Activated naive CD8-positive, alpha-beta T cell treated with anti-CD3 and anti-CD28 coated beads for 36 hours (primary cell): ENCODE measurements at regions not wholly inside any gene's neighbourhood (a gene's known extent, or its start where the extent isn't known, plus 50 kb on each side); places are given as distances from the start of the nearest gene placed in this dataset.

Experiments
- DNase-seq: peaks from one replicate; pipeline ENCODE4 v3.0.0; 2021
- H3K27ac Mint-ChIP-seq: one replicate; pipeline ENCODE4 v1.8.0; 2022; ENCODE audit warnings: mild to moderate bottlenecking, moderate library complexity, mixed read lengths
- H3K27me3 Mint-ChIP-seq: one replicate; pipeline ENCODE4 v1.8.0; 2022; ENCODE audit warnings: mild to moderate bottlenecking, mixed read lengths
- H3K36me3 Mint-ChIP-seq: one replicate; pipeline ENCODE4 v1.8.0; 2021; ENCODE audit warnings: mild to moderate bottlenecking, mixed read lengths
- H3K4me1 Mint-ChIP-seq: one replicate; pipeline ENCODE4 v1.8.0; 2021; ENCODE audit warnings: mixed read lengths
- H3K4me3 Mint-ChIP-seq: one replicate; pipeline ENCODE4 v1.8.0; 2022; ENCODE audit warnings: mild to moderate bottlenecking, moderate library complexity, mixed read lengths
- H3K9me3 Mint-ChIP-seq: one replicate; pipeline ENCODE4 v1.8.0; 2022; ENCODE audit warnings: mixed read lengths

DNA sequence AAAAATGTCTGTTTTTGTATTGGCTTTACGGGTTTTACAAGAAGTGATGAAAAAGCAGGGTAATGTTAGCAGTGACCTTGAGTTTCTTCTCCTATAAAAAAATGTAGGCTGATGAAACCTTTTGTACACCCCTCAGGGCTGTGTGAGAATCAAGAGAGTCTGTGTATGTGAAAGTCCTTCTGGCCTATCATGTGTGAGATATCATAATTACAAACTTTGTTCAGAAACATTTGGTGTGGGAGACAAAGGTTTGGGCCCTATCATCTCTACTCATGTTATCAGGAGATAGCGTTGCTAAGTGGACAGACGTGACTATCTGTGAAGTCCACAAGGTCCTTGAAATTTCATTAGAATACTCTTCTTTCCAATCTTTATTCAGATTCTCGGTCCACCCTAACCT, 170.6 kb upstream of the HAND2 start:
- H3K4me1 Mint-ChIP-seq = no peaks in the 10 kb centered on the region
- H3K27ac Mint-ChIP-seq = no peak overlapping the region
- DNase-seq = no peak
- no peak overlapping the region for H3K4me3 Mint-ChIP-seq
- H3K36me3 Mint-ChIP-seq = no peaks in the 10 kb centered on the region
- no peaks in the 10 kb centered on the region for H3K9me3 Mint-ChIP-seq
- no peaks in the 10 kb centered on the region for H3K27me3 Mint-ChIP-seq

DNA sequence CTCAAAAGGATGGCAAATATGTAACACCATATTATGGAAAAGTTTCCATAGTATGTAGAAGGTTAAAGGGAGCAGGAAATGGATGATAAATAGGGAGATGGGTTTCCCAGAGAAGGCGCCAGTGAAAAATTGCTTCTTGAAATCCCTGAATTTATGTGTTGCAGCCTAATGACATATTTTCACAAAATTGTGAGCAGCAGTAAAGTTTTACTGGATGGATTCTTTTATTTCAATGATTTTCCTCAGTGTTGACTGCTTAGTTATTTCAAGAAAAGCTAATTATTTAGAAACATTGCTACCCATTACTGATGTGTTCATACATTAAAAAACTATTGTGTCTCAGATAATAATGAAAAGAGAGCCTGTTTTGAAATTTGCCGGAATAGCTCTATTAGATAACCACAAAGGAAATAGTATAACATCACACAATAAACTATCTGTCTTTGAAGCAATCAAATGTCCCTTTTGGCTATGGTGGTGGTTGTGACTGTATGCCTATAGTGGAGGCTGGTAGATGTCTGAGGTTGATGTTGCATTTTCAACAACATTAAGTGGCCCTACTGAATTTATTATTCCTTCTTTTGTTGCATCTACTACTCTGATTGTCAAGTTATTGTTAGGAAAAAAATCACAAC, 169.9 kb upstream of the HAND2 start:
- Mint-ChIP-seq H3K36me3 (no peaks in the 10 kb centered on the region), H3K4me3 (no peak overlapping the region), H3K4me1 (no peaks in the 10 kb centered on the region), H3K27me3 (no peaks in the 10 kb centered on the region), H3K9me3 (no peaks in the 10 kb centered on the region), H3K27ac (no peak overlapping the region)
- DNase-seq = no peak

DNA sequence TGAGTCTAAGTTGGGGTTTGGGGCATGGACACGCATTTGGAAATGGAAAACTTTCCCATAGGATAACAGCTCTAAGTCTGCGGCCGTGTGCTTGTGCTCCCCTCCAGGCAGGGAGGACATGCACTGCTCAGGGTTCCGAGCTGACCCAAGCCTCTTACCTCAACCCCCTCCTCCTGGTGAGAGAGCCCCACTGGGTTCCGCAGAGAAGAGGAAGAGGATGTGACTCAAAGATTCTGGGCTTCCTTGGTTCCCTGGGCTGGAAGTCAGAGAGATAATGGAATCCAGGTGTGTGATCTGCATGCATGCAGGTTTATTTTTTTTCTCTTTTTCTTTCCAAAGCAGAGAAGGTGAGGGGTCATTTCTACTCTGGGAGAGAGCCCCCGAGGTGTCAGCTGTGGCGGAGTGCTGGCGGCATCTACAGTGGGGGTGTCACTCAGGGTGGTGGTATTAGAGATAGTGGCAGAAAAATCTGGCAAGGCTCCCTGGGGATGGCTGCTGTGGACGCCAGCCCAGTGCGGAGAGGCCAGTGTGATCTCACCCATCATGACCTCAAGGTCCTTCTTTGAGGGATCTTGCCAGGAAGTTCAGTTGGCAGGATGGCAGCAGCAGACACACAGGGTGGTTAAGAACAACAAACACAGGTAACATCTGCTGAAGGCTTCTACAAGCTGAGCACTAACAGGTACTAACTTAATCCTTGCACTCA, 168.7 kb upstream of the HAND2 start:
- Mint-ChIP-seq H3K4me3 (no peak overlapping the region), H3K27ac (no peak overlapping the region), H3K27me3 (no peaks in the 10 kb centered on the region), H3K4me1 (no peaks in the 10 kb centered on the region), H3K9me3 (no peaks in the 10 kb centered on the region), H3K36me3 (no peaks in the 10 kb centered on the region)
- no peak for DNase-seq

DNA sequence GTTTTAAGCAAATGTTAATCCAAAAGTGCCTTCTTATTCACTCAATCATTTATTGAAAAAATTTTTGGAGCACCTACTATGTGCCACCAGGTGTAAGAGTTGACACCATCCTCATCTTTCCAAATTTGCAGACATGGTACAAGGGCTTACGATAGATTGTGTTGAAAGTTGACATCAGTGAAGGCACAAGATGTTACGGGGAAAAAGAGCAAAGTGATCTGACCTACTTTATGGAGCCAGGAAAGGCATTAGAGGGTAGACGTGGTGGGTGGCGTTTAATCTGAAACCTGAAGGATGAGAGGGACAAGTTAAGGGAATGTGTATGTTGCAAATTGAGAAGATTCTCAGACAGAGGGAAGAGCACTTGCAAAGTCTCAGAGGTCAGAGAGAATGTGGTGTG, 167.8 kb upstream of the HAND2 start:
- no peak for DNase-seq
- H3K4me3 Mint-ChIP-seq = no peak overlapping the region
- no peaks in the 10 kb centered on the region for H3K27me3 Mint-ChIP-seq
- H3K27ac Mint-ChIP-seq = no peak overlapping the region
- no peaks in the 10 kb centered on the region for H3K9me3 Mint-ChIP-seq
- H3K4me1 Mint-ChIP-seq = no peaks in the 10 kb centered on the region
- no peaks in the 10 kb centered on the region for H3K36me3 Mint-ChIP-seq

DNA sequence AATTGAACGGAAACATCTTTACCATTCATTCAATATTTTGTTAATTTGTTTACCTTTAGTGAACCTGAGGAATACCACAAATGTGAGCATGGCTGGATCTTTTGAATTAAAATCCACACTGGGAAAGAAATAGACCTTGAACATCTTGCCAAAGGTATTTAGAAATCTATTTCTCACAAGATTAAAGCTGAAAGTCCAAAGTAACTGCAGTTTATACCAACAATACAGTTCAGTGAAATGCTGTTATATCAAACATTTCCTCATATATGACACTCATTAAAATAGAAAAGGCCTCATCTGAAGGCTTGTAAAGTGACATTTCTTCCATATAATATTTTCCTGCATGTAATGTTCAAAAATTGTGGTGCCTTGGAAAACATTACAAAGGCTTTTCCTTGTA, 166.5 kb upstream of the HAND2 start:
- Mint-ChIP-seq H3K9me3 (no peaks in the 10 kb centered on the region), H3K27ac (no peak overlapping the region), H3K36me3 (no peaks in the 10 kb centered on the region), H3K4me3 (no peak overlapping the region), H3K27me3 (no peaks in the 10 kb centered on the region), H3K4me1 (no peaks in the 10 kb centered on the region)
- no peak for DNase-seq

DNA sequence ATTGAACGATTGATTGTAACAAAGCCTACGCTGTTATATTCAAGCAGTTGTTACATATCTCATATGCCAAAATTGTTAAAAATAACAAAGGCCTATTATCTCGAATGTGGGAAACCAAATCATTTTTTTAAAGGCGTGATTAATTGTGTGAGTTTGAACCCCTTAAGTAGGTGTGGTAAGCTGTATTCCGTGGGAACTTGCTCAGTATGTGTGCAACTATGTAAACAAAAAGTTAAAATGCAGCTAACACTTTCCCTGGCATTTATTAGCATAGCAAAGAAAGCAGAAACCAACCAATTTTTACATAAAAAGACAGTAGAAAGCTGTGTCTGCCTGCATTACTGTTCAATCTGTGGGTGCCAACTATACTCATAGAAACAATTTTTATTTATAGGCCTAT, 166.0 kb upstream of the HAND2 start:
- H3K36me3 Mint-ChIP-seq = no peaks in the 10 kb centered on the region
- H3K4me3 Mint-ChIP-seq = no peak overlapping the region
- no peak for DNase-seq
- no peak overlapping the region for H3K27ac Mint-ChIP-seq
- no peaks in the 10 kb centered on the region for H3K9me3 Mint-ChIP-seq
- H3K4me1 Mint-ChIP-seq = no peaks in the 10 kb centered on the region
- H3K27me3 Mint-ChIP-seq = no peaks in the 10 kb centered on the region

DNA sequence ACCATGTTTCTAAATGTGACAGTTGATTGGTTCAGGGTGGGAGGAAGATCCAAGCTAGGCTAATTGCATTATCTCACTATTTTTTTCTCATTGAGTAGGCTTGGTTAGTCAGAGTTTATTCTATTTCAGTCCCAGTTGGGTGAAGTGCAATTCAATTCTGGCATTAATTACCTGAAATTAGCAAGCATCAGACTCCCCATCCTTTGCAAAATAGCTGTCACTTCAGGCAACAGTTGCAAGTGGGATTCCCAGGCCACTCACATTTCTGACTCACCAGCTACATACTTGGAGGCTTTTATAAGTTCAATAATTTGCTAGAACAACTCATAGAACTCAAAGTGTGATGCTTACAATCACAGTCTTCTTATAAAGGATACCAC, 155.8 kb upstream of the HAND2 start:
- no peak overlapping the region for H3K27ac Mint-ChIP-seq
- no peak overlapping the region for H3K4me3 Mint-ChIP-seq
- H3K9me3 Mint-ChIP-seq = no peaks in the 10 kb centered on the region
- DNase-seq = no peak
- no peaks in the 10 kb centered on the region for H3K36me3 Mint-ChIP-seq
- H3K4me1 Mint-ChIP-seq = no peaks in the 10 kb centered on the region
- peaks cover 9% of the 10 kb centered on the region for H3K27me3 Mint-ChIP-seq

DNA sequence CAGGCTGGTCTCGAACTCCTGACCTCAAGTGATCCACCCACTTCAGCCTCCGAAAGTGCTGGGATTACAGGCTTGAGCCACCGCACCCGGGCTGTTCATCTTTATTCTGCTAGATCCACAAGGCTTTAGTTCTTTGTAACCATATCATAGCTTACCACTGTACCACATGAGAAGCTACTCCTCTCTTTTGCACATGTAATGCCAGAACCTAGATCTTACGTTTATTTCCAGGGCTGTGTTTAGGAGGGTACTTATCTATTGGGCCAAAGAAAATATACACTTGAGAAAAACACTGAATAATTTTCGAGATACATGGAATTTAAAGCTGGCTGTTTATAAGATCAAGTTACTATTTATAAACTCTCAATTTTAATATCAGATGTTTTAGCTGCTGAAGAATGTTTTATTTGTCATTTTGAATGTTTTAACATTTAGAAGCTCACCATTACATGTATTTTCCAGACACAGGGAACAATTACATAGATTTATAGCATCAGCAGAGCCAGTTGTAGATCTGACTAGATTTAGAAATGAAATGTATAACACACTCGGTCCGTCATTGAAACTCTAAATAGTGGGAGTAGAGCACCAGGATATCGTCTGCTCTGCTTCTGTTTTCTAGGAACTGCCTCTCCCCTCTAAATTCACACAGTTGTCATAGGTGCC, 155.3 kb upstream of the HAND2 start:
- H3K36me3 Mint-ChIP-seq = no peaks in the 10 kb centered on the region
- H3K9me3 Mint-ChIP-seq = no peaks in the 10 kb centered on the region
- no peak overlapping the region for H3K27ac Mint-ChIP-seq
- no peak overlapping the region for H3K4me3 Mint-ChIP-seq
- no peaks in the 10 kb centered on the region for H3K4me1 Mint-ChIP-seq
- DNase-seq = no peak
- peaks cover 9% of the 10 kb centered on the region for H3K27me3 Mint-ChIP-seq

DNA sequence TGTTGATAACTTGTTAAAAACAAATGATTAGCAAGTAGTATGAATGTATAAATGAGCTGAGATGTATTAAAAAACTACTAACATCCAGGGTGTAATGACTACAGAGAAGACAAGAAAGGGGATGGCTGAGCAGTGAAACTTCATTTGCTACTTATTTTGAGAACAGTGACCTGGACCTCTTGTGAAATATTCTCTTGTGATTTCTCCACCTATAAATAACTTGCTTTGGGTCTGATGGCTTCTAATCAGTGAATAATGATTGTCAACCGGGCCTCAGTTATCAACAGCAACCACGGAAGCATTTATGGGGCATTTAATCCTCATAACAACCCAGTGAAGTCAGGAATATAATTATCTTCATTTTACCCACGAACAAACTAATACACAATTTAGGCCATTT, 154.2 kb upstream of the HAND2 start:
- H3K36me3 Mint-ChIP-seq = no peaks in the 10 kb centered on the region
- no peaks in the 10 kb centered on the region for H3K9me3 Mint-ChIP-seq
- H3K4me3 Mint-ChIP-seq = no peak overlapping the region
- H3K4me1 Mint-ChIP-seq = no peaks in the 10 kb centered on the region
- DNase-seq = no peak
- no peak overlapping the region for H3K27ac Mint-ChIP-seq
- H3K27me3 Mint-ChIP-seq = peaks cover 9% of the 10 kb centered on the region

DNA sequence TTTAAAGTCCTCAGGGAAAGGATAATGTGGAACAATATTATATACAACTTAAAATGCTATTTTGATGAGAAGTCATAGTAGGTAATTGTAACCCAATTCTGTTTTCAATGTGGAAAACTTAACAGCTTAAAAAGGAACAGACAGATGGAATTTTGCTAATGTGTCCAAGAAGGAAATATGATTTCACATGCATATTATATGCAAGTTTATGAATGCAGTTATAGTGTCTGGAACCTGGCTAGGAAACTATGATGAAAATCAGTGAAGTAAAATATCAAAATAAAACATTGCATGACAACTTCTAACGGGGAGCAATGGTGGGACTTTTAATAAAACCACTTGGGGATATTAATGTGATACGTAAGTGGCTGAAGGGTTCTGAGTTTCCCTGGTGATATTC, 152.6 kb upstream of the HAND2 start:
- peaks cover 9% of the 10 kb centered on the region for H3K27me3 Mint-ChIP-seq
- no peaks in the 10 kb centered on the region for H3K36me3 Mint-ChIP-seq

DNA sequence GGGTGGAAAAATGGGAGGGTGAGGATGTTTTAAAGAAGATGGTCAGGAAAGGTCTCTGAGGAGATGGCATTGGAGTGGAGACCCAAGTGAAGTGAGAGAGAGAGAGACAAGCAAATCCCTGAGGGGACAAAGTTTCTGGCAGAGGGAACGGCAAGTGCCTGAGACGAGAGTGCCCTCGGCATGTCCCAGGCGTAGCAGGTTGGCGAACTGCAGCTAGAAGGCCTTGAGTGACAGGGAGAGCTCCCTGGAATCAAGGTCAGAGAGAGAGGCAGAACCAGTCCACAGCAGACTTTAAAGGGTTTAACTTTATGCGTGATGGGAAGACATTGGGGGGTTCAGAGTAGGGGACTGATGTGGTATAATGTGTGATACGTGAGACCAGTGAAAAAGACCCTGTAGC, 150.2 kb upstream of the HAND2 start:
- no peak for DNase-seq
- no peaks in the 10 kb centered on the region for H3K9me3 Mint-ChIP-seq
- no peaks in the 10 kb centered on the region for H3K36me3 Mint-ChIP-seq
- no peak overlapping the region for H3K27ac Mint-ChIP-seq
- H3K4me1 Mint-ChIP-seq = no peaks in the 10 kb centered on the region
- no peak overlapping the region for H3K4me3 Mint-ChIP-seq
- H3K27me3 Mint-ChIP-seq = peaks cover 7% of the 10 kb centered on the region

More for the DNA sequence above, 152.6 kb upstream of the HAND2 start:
- no peak overlapping the region for H3K27ac Mint-ChIP-seq
- no peaks in the 10 kb centered on the region for H3K4me1 Mint-ChIP-seq
- H3K4me3 Mint-ChIP-seq = no peak overlapping the region
- no peaks in the 10 kb centered on the region for H3K9me3 Mint-ChIP-seq
- no peak for DNase-seq

DNA sequence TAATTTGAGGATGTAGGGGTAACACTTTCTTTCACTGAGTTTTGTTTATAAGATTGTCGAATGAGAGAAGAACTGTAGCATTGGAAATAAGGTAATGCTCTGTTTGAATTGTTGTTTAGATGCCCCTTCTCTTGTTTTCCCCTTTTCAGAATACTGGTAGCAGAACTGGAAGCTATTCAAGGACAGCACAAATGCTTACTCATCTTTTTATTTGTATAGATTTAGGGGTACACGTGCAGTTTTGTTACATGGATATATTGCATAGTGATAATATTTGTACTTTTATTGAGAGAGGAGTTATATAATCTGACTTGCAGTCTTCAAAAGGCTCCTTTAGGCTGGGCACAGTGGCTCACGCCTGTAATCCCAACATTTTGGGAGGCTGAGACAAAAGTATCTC, 145.4 kb upstream of the HAND2 start:
- DNase-seq = no peak
- H3K27me3 Mint-ChIP-seq = no peaks in the 10 kb centered on the region
- H3K36me3 Mint-ChIP-seq = no peaks in the 10 kb centered on the region
- no peaks in the 10 kb centered on the region for H3K4me1 Mint-ChIP-seq
- no peaks in the 10 kb centered on the region for H3K9me3 Mint-ChIP-seq
- no peak overlapping the region for H3K4me3 Mint-ChIP-seq
- no peak overlapping the region for H3K27ac Mint-ChIP-seq

DNA sequence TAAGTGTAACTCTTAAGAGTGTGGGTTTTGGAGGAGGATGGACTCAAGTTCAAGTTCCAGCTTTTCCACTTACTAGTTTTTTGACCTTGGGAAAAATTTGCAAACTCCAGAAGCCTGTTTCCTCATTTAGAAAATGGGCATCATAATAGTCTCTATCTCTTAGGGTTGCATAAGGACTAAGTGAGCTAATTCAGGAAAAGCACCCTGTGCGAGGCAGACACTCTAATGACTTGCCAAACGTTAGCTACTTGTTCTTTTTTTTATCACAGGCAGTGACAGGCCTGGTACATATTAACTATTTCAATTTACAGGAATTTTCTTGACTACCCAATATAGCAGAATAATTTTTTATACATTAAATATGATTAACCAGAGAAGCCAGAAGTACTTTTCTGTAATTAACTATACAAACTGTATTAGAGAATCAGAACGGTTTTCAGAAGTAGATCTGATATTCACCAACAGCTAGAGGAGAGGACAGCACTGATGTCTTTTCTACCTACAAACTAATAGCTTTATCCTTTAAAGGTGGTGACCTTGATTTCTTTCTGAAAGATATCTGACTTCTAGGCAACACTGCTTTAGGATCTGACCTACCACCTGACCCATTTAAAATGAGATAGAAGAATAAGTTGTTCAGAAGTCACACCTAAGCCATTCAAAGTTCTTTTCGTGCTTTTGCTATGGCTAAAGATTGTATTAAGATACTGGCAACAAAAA, 139.6 kb upstream of the HAND2 start:
- Mint-ChIP-seq H3K27me3 (no peaks in the 10 kb centered on the region), H3K36me3 (no peaks in the 10 kb centered on the region), H3K4me3 (no peak overlapping the region), H3K4me1 (no peaks in the 10 kb centered on the region), H3K27ac (no peak overlapping the region), H3K9me3 (no peaks in the 10 kb centered on the region)
- DNase-seq = no peak

DNA sequence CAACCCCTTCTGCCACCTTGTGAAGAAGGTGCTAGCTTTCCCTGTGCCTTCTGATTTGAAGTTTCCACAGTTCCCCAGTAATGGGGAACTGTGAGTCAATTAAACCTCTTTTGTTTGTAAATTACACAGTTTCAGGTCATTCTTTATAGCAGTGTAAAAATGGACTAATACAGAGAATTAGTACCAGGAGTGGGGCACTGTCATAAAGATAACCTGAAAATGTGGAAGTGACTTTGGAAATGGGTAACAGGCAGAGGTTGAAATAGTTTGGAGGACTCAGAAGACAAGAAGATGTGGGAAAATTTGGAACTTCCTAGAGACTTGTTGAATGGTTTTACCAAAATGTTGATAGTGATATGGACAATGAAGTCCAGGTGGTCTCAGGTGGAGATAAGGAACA, 131.0 kb upstream of the HAND2 start:
- Mint-ChIP-seq H3K9me3 (peaks cover 2% of the 10 kb centered on the region), H3K4me3 (no peak overlapping the region), H3K27me3 (no peaks in the 10 kb centered on the region), H3K27ac (no peak overlapping the region), H3K36me3 (no peaks in the 10 kb centered on the region), H3K4me1 (no peaks in the 10 kb centered on the region)
- DNase-seq = no peak

DNA sequence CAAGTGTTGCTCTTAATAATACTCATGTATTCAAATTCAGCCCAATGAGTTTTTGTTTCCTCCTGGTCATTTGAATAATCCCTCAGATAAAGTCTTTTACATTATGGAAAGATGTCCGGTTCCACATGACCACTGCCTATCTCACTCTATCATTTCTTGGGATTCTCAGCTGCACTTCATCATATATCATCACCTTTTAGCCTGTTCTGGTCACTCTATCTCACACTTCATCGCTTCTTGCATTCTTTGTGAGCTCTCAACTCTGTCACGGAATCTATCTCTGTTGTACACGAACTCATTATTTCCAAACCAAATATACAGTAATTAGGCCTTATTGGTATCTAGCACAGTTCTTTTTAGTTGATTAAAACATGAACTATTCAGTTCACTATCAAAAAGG, 126.9 kb upstream of the HAND2 start:
- Mint-ChIP-seq H3K9me3 (peaks cover 2% of the 10 kb centered on the region), H3K4me1 (no peaks in the 10 kb centered on the region), H3K27me3 (no peaks in the 10 kb centered on the region), H3K4me3 (no peak overlapping the region), H3K36me3 (no peaks in the 10 kb centered on the region), H3K27ac (no peak overlapping the region)
- DNase-seq = no peak
